ENCODE measurements at regions not wholly inside any gene's neighbourhood (a gene's known extent, or its start where the extent isn't known, plus 50 kb on each side); places are given as distances from the start of the nearest gene placed in this dataset.

GRCh38 chrX:121641560-121641959 is 594.1 kb downstream of the GLUD2 start:
- no peak for TF ChIP-seq IRF4 (IDR thresholded peaks at IDR 0.05; ENCODE audit: low read depth, low read length)
- TF ChIP-seq POLR2AphosphoS5 (IDR thresholded peaks at IDR 0.05; ENCODE audit: low read length) = no peak
- TF ChIP-seq NFYB (IDR thresholded peaks at IDR 0.05; ENCODE audit: insufficient read depth, low read depth, low read length) = no peak
- TF ChIP-seq EP300 (IDR thresholded peaks at IDR 0.05; ENCODE audit: borderline replicate concordance in 1 of 2, control insufficient read depth in 1 of 2, low read depth in 2 of 2, low read length in 2 of 2) = no peak
- TF ChIP-seq, protein P1, sequence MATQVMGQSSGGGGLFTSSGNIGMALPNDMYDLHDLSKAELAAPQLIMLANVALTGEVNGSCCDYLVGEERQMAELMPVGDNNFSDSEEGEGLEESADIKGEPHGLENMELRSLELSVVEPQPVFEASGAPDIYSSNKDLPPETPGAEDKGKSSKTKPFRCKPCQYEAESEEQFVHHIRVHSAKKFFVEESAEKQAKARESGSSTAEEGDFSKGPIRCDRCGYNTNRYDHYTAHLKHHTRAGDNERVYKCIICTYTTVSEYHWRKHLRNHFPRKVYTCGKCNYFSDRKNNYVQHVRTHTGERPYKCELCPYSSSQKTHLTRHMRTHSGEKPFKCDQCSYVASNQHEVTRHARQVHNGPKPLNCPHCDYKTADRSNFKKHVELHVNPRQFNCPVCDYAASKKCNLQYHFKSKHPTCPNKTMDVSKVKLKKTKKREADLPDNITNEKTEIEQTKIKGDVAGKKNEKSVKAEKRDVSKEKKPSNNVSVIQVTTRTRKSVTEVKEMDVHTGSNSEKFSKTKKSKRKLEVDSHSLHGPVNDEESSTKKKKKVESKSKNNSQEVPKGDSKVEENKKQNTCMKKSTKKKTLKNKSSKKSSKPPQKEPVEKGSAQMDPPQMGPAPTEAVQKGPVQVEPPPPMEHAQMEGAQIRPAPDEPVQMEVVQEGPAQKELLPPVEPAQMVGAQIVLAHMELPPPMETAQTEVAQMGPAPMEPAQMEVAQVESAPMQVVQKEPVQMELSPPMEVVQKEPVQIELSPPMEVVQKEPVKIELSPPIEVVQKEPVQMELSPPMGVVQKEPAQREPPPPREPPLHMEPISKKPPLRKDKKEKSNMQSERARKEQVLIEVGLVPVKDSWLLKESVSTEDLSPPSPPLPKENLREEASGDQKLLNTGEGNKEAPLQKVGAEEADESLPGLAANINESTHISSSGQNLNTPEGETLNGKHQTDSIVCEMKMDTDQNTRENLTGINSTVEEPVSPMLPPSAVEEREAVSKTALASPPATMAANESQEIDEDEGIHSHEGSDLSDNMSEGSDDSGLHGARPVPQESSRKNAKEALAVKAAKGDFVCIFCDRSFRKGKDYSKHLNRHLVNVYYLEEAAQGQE (IDR thresholded peaks at IDR 0.05; ENCODE audit: low read depth, low read length) = no peak
- TF ChIP-seq CHD2 (IDR thresholded peaks at IDR 0.05; ENCODE audit: borderline replicate concordance, low read depth, low read length) = no peak
- no peak for TF ChIP-seq EZH2 (IDR thresholded peaks at IDR 0.05; ENCODE audit: borderline replicate concordance, control insufficient read depth, low read depth, low read length)
- no peak for TF ChIP-seq RCOR1 (conservative IDR thresholded peaks at IDR 0.05; ENCODE audit: low read depth, low read length)
- no peak for TF ChIP-seq RAD21 (IDR thresholded peaks at IDR 0.05; ENCODE audit: insufficient read depth, low read depth, low read length)

All from GM12878 (cell line).